Astrocyte (in vitro differentiated cells and primary cell): ENCODE measurements at regions not wholly inside any gene's neighbourhood (a gene's known extent, or its start where the extent isn't known, plus 50 kb on each side); places are given as distances from the start of the nearest gene placed in this dataset.

Source experiments
- EZH2 ChIP-seq: IDR thresholded peaks from 2 replicates; pipeline ENCODE4 v1.6.1; 2012; ENCODE audit warnings: mild to moderate bottlenecking, low read length, inconsistent platforms; ENCODE audit not compliant: insufficient read depth
- TF ChIP-seq, protein P1 (sequence below): IDR thresholded peaks from 2 replicates; pipeline ENCODE4 v1.5.1; 2011; ENCODE audit warnings: low read depth, mild to moderate bottlenecking, inconsistent platforms, low read length, moderate library complexity; ENCODE audit not compliant: insufficient read depth

DNA sequence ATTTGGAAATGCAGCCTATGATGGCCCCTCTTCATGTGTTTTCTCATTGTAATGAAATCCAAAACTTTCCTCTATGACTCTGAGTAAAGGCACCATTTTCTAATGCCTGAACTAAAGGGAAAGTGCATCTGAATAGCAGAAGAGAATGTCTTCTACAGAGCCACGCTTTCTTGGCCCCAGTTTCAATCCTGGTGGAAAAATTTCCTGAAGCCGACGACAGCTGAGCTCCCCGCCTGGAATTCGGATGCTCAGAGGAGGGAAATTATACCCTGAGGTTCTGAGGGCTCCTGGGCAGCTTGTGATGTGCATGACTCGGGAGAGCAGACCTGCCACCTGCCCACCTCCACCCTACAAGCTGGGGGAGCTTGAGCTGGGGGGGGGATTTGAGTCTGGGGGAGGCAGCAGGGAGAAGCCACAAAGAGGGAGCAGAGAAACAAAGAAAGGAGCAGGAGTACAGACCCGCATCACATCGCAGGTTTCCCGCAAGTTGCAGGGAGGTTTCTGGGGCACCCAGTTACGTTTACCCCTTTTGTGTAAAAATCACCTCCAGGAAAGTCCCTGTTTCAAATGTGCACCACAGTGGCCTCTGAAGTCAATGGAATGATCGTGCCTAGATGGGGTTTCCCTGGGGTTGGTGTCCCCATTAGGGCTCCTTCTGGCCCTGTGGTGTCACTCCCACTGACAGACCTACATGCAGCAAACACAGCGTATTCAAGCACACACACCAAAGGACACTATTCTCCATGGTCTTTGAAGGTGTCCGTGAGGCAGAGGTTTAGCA lies 145.6 kb upstream of the RBPJ start:
- TF ChIP-seq, protein P1, sequence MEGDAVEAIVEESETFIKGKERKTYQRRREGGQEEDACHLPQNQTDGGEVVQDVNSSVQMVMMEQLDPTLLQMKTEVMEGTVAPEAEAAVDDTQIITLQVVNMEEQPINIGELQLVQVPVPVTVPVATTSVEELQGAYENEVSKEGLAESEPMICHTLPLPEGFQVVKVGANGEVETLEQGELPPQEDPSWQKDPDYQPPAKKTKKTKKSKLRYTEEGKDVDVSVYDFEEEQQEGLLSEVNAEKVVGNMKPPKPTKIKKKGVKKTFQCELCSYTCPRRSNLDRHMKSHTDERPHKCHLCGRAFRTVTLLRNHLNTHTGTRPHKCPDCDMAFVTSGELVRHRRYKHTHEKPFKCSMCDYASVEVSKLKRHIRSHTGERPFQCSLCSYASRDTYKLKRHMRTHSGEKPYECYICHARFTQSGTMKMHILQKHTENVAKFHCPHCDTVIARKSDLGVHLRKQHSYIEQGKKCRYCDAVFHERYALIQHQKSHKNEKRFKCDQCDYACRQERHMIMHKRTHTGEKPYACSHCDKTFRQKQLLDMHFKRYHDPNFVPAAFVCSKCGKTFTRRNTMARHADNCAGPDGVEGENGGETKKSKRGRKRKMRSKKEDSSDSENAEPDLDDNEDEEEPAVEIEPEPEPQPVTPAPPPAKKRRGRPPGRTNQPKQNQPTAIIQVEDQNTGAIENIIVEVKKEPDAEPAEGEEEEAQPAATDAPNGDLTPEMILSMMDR: no peak
- no peak for TF ChIP-seq EZH2
